ENCODE measurements at regions not wholly inside any gene's neighbourhood (a gene's known extent, or its start where the extent isn't known, plus 50 kb on each side); places are given as distances from the start of the nearest gene placed in this dataset.

DNA sequence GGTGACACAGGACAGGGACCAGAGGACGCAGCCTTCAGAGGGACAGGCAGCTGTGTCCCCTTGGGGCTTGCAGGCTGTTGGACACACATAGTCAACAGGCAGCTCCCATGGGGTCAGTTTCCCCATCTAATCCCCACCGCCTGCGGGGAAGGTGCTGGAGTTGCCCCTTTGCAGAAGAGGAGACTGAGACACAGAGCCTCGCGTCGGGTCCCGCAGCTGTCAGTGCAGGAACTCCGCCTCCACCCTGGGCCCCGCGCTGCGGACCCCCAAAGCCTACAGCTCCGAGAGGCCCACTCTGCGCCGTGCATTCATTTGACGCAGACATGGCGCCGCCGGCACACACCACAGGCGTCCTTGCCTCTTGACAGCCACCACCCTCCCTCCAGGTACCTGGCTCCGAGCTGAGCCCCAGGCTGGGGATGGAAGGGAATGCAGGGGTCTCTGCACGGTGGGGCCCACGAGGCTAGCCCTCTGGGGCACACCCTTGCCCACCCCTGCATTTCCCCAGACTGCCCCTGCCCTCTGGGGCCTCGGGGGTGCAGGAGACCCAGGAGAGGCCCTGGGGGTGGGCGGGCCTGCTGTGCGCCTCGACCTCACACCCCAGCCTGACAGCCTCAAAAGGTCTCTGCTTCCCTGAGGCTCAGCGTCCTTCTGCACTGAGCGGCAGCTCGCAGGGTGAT lies 88.5 kb upstream of the ACTRT2 start:
- no peak for DNase-seq (ENCODE audit: low read depth in 4 of 4, low spot score in 2 of 4)

DNA sequence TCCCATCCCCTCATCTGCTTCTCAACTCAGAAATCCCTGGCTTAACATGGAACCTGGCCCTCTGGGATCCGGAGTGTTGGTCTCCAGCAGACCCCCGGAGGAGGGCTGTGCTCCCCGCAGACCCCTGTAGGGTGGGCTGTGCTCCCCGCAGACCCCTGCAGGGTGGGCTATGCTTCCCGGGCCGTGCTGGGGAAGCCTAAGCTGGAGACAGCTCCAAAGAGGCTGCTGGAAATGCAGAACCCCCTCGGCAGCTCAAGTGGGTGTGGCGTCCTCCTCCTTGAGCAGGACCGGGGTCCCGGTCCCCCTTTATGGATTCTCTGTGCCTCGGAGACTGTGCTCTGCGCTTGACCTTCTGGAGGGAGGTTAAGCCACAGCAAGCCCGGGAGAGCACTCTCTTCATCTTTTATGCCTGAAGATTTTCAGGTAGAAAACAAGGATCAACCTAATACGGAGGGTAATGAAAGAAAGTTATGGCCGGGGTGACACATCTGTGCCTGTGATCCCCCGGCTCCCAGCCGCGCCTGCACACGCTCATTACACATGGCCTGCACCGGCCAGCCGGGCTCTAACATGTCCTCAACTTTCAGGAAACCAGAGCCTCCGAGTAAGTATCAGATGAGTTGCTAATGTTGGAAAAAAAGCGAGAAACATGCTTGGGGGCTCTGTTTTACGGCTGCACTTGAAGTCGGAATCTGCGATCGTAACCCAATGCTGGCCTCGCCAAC lies 87.7 kb upstream of the ACTRT2 start:
- no peak for DNase-seq (ENCODE audit: low read depth in 4 of 4, low spot score in 2 of 4)

DNA sequence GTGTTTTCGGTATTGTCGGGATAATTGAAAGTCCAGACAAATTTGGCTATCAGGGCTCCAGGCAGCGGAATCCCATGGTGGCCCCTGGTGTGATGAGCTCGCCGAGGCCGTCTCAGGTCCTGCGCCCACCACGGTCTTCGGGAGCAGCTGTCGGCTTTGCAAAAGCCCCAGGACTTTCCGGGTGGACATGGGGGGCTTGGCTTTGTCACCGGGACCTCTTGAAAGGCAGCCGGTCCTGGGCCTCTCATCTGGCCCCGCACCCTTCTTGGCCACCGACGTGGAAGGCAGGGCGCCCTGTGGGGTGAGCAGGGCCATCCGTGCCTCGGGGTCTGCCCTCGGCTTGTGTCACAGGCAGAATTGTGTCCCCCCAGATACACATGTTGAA lies 87.1 kb upstream of the ACTRT2 start:
- no peak for DNase-seq (ENCODE audit: low read depth in 4 of 4, low spot score in 2 of 4)

GRCh38 chr1:2934642-2935081 lies 86.6 kb upstream of the ACTRT2 start:
- DNase-seq (ENCODE audit: low read depth in 4 of 4, low spot score in 2 of 4), result no peak

GRCh38 chr1:2935184-2935583 lies 86.1 kb upstream of the ACTRT2 start:
- DNase-seq (ENCODE audit: low read depth in 4 of 4, low spot score in 2 of 4), result no peak

DNA sequence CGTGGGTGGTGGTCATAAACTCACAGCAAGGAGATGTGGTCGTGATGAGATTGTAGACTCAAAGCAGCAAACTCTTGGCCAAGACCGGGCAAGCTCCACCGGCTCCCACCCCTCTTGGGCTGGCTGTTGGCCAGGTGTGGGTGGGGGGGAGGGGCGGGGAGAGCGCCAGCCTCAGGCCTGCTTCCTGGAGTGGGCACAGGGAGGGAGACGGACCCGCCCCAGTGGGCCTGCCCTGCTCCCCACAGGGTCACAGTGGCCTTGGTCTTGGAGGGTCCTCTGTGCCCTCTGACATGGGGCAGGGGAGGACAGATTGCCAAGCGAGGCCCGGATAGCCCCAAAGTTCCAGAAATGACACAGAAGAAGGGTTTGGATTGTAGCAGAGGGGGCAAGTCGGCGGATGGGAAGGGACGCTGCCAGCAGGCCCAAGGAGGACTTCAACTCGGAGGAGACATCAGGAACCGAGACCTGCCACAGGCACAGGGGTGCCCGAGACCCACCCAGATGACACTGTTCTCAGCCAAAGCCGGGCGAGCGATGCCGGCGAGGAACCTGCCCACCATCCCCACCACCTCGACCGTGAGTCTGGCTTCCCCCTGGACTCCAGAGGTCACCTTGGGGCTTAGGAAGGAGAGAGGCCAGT lies 85.4 kb upstream of the ACTRT2 start:
- DNase-seq (ENCODE audit: low read depth in 4 of 4, low spot score in 2 of 4), result no peak

DNA sequence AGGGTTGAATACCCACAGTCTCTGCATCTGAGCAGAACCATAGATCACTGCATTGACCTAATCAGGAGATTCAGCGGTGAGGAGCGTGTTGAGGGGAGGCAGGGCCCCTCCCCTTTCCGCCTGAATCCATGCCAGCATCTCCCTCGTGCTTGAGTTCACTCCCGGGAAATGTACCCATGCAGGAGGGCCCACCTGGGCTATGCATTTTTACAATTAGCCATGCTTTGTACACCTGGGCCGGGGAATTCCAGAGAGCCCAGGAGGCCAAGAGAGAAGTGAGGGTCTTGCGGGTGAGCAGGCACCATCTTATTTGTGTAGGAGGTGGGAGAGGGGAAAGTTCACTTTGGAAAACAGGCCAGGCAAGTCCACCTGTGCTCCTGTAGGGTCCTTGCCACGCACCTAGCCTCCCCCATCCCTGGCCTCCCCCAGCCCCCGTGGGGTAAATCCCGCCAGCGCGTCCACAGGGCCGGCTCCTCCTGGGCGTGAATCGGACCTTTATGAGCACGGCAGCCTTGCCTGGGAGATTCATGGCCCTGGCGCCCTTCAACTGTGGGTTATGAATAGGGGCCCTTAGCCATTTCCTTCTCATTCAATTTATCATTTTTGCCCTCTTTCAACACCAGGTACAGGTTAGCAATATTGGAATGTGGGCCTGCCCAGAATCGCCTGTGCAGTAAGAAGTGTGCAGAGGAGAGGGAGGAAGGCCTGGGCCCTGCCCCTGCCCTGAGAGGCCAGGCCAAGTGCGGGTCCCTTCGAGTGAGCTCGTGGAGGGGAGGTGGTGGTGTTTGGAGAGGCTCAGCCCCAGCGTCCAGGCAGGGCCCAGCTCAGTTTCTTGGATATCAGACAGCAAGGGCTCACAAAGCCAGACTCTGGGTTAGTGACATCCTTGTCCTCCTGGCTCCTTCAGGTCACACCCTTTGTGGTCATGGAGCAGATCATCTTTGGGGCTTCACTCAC lies 84.4 kb upstream of the ACTRT2 start:
- no peak for DNase-seq (ENCODE audit: low read depth in 4 of 4, low spot score in 2 of 4)

GRCh38 chr1:2937805-2938204 lies 83.5 kb upstream of the ACTRT2 start:
- no peak for DNase-seq (ENCODE audit: low read depth in 4 of 4, low spot score in 2 of 4)

DNA sequence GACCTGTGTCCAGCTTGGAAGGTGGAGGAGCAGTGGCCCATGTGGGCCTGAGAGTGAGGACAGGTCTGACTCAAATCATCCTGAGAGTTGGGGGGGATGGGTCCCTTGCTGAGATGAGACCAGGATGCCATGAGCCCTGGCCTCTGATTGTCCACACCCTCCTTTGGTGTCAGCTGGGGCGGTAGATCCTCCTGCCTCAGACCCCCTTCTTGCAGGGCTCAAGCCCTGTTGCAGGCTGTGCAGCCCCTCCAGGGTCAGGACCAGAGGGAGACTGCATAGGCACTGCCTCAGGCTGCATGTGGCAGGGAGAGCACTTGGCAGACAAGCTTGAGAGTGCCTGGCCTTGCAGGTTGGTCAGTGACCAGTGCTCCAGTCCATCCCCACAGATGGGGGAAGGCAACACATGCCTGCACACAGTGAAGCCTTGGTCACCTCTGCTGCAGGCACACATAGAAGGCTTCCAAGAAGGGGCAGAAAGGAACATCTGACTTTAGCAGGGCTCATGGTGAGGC lies 82.2 kb upstream of the ACTRT2 start:
- DNase-seq (ENCODE audit: low read depth in 4 of 4, low spot score in 2 of 4), result no peak

GRCh38 chr1:2940178-2940577 lies 81.1 kb upstream of the ACTRT2 start:
- no peak for DNase-seq (ENCODE audit: low read depth in 4 of 4, low spot score in 2 of 4)

DNA sequence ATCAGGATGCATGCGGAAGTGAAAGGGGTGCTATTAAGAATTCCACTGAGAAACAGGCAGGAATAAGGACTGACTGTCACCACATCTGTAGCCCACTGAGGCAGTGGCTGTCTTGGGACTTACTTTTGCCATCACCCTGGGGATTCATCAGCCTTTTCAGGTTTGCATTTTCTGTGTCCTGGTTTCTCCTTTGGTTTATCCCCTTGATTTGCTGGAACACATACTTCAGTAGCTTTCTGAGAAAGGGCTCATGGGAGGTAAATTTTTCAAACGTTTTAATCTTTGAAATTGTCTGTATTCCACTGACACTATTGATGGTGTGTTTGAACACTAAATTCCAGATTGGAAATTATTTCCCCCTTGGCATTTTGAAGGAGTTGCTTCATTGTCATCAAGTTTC lies 80.2 kb upstream of the ACTRT2 start:
- no peak for DNase-seq (ENCODE audit: low read depth in 4 of 4, low spot score in 2 of 4)

- DNase-seq (ENCODE audit: low read depth in 4 of 4, low spot score in 2 of 4), result no peak
Observed at GRCh38 chr1:2941907-2942306, 79.4 kb upstream of the ACTRT2 start.

GRCh38 chr1:2942410-2942809 lies 78.9 kb upstream of the ACTRT2 start:
- no peak for DNase-seq (ENCODE audit: low read depth in 4 of 4, low spot score in 2 of 4)

DNA sequence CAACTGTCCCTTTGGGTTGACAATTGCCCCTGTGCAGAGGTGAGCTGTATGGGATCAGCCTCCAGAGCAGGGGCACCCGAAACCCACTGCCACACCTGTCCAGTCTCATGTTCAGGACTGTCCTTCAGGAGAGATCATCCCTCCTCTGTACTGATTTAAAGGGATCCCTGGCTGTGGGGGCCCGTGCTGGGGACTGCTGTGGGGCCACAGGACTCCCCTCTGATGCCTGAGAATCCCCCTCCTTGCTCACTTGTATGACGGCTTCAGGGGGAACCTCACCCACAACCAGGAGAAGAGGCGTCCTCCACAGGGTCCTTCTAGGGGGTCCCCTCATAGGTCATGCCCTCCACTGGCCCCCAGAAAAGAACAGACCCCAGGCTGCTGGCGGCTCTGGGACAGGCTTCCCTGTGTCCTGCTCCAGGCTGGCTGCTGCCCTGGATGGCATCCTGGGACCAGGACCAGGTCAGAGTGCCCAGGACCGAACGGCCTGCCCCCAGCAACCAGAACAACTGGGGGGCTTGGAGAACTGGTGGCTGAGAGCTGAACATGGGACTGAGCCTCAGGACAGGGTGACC lies 77.5 kb upstream of the ACTRT2 start:
- DNase-seq (ENCODE audit: low read depth in 4 of 4, low spot score in 2 of 4), result no peak

- no peak for DNase-seq (ENCODE audit: low read depth in 4 of 4, low spot score in 2 of 4)
Observed at GRCh38 chr1:2944705-2945104, 76.6 kb upstream of the ACTRT2 start.

DNA sequence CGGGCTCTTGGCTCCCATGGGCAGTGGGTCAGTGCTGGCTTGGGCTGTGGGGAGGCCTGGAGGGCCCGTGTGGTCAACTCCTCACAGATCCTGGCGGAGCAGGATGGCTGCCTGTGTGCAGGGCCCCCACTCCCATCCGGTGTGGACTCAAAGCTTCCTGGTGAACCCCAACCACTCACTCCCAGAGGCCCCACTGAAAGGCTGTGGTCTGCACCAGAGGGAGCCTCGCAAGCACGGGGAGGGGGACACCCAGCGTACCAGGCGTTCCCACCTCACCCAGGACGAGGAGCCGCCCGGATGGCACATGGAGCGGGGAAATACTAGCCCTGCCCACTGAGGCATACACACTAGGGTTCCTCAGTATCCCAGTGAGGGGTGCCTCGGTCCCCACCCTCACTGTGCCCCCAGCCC lies 75.4 kb upstream of the ACTRT2 start:
- DNase-seq (ENCODE audit: low read depth in 4 of 4, low spot score in 2 of 4), result no peak

GRCh38 chr1:2946291-2946690 lies 75.0 kb upstream of the ACTRT2 start:
- DNase-seq (ENCODE audit: low read depth in 4 of 4, low spot score in 2 of 4), result no peak

- DNase-seq (ENCODE audit: low read depth in 4 of 4, low spot score in 2 of 4), result no peak
Observed at GRCh38 chr1:2946999-2947690, 74.1 kb upstream of the ACTRT2 start.

GRCh38 chr1:2948001-2948750 lies 73.1 kb upstream of the ACTRT2 start:
- no peak for DNase-seq (ENCODE audit: low read depth in 4 of 4, low spot score in 2 of 4)

Data from left renal cortex interstitium (tissue), 4 donors.